HepG2 (cell line): ENCODE measurements at regions not wholly inside any gene's neighbourhood (a gene's known extent, or its start where the extent isn't known, plus 50 kb on each side); places are given as distances from the start of the nearest gene placed in this dataset.
A peak's percentile ranks its signal among the peaks of the same experiment; 100 is the strongest.

Source experiments
- BRD4 ChIP-seq: sonication (generic); formaldehyde crosslinking; IDR thresholded peaks from 2 replicates; pipeline ENCODE4 v1.4.0; 2020; ENCODE audit warnings: missing genetic modification reagents
- CEBPB ChIP-seq: IDR thresholded peaks from 2 replicates; pipeline ENCODE4 v1.6.1; 2011; ENCODE audit warnings: low read depth, low read length, improper control_type of control experiment, borderline replicate concordance
- FLYWCH1 ChIP-seq: sonication (generic); formaldehyde crosslinking; IDR thresholded peaks from 2 replicates; pipeline ENCODE4 v1.8.1; 2023; ENCODE audit warnings: mild to moderate bottlenecking, missing genetic modification reagents
- HIC2 ChIP-seq: sonication (generic); formaldehyde crosslinking; IDR thresholded peaks from 2 replicates; pipeline ENCODE4 v1.9.0; 2022; ENCODE audit warnings: low read depth, missing genetic modification reagents
- IKZF1 ChIP-seq: fragments of 450-650 bp; IDR thresholded peaks from 2 replicates; pipeline ENCODE4 v1.7.1; 2016
- KLF11 ChIP-seq: IDR thresholded peaks from 2 replicates; pipeline ENCODE4 v1.6.1; 2016; ENCODE audit warnings: missing compliant biosample characterization
- MATR3 ChIP-seq: sonication (generic); formaldehyde crosslinking; IDR thresholded peaks from 2 replicates; pipeline ENCODE4 v1.4.0; 2020; ENCODE audit warnings: missing genetic modification reagents
- MED13 ChIP-seq: sonication (generic); formaldehyde crosslinking; IDR thresholded peaks from 2 replicates; pipeline ENCODE4 v1.5.0; 2020; ENCODE audit warnings: missing genetic modification reagents
- MLLT10 ChIP-seq: sonication (generic); formaldehyde crosslinking; IDR thresholded peaks from 2 replicates; pipeline ENCODE4 v1.4.0; 2020; ENCODE audit warnings: missing genetic modification reagents
- NAIF1 ChIP-seq: sonication (generic); formaldehyde crosslinking; IDR thresholded peaks from 2 replicates; pipeline ENCODE4 v1.5.0; 2020; ENCODE audit warnings: mild to moderate bottlenecking, missing genetic modification reagents, borderline replicate concordance
- NR1H2 ChIP-seq: sonication (generic); formaldehyde crosslinking; IDR thresholded peaks from 2 replicates; pipeline ENCODE4 v1.8.1; 2022; ENCODE audit warnings: low read depth, missing genetic modification reagents, borderline replicate concordance
- NR2F6 ChIP-seq, 2 experiments: IDR thresholded peaks; 2 replicates each; pipeline ENCODE4 v1.6.1; 2016; ENCODE audit warnings: antibody characterized with exemption in 1 of 2, mild to moderate bottlenecking in 1 of 2
- NRL ChIP-seq: sonication (generic); formaldehyde crosslinking; IDR thresholded peaks from 2 replicates; pipeline ENCODE4 v1.5.0; 2020; ENCODE audit warnings: missing genetic modification reagents, mild to moderate bottlenecking, moderate library complexity, borderline replicate concordance
- RAD51 ChIP-seq: fragments of 450-650 bp; IDR thresholded peaks from 2 replicates; pipeline ENCODE4 v1.6.1; 2016; ENCODE audit warnings: borderline replicate concordance
- RARA ChIP-seq: IDR thresholded peaks from 2 replicates; pipeline ENCODE4 v1.6.1; 2016; ENCODE audit warnings: missing genetic modification reagents, missing compliant biosample characterization
- RCOR2 ChIP-seq: IDR thresholded peaks from 2 replicates; pipeline ENCODE4 v1.6.1; 2016; ENCODE audit warnings: missing biosample characterization, missing genetic modification reagents
- SAFB2 ChIP-seq: sonication (generic); formaldehyde crosslinking; IDR thresholded peaks from 2 replicates; pipeline ENCODE4 v1.5.1; 2020; ENCODE audit warnings: missing genetic modification reagents, low read depth, mild to moderate bottlenecking, borderline replicate concordance
- STAT5B ChIP-seq: sonication (generic); formaldehyde crosslinking; IDR thresholded peaks from 2 replicates; pipeline ENCODE4 v1.4.0; 2020; ENCODE audit warnings: missing genetic modification reagents
- SUZ12 ChIP-seq: fragments of 150-350 bp; IDR thresholded peaks from 2 replicates; pipeline ENCODE4 v1.6.1; 2014; ENCODE audit warnings: low read depth, low read length
- TAF1 ChIP-seq: sonication (generic); formaldehyde crosslinking; IDR thresholded peaks from 2 replicates; pipeline ENCODE4 v1.4.0; 2020; ENCODE audit warnings: missing genetic modification reagents
- ZBTB7B ChIP-seq: sonication (generic); formaldehyde crosslinking; IDR thresholded peaks from 2 replicates; pipeline ENCODE4 v1.4.0; 2020; ENCODE audit warnings: missing genetic modification reagents
- ZFX ChIP-seq: sonication (generic); formaldehyde crosslinking; IDR thresholded peaks from 2 replicates; pipeline ENCODE4 v1.4.0; 2020; ENCODE audit warnings: mild to moderate bottlenecking, low read depth, missing genetic modification reagents, moderate library complexity
- ZFYVE20 ChIP-seq: sonication (generic); formaldehyde crosslinking; IDR thresholded peaks from 2 replicates; pipeline ENCODE4 v1.8.0; 2023; ENCODE audit warnings: low read depth, mild to moderate bottlenecking, moderate library complexity, missing genetic modification reagents, borderline replicate concordance
- ZNF343 ChIP-seq: sonication (generic); formaldehyde crosslinking; IDR thresholded peaks from 2 replicates; pipeline ENCODE4 v1.4.0; 2020; ENCODE audit warnings: mild to moderate bottlenecking, missing genetic modification reagents
- ZNF563 ChIP-seq: sonication (generic); formaldehyde crosslinking; IDR thresholded peaks from 2 replicates; pipeline ENCODE4 v1.8.0; 2022; ENCODE audit warnings: mild to moderate bottlenecking, moderate library complexity, missing genetic modification reagents
- ZNF816 ChIP-seq: sonication (generic); formaldehyde crosslinking; IDR thresholded peaks from 2 replicates; pipeline ENCODE4 v1.8.0; 2022; ENCODE audit warnings: missing genetic modification reagents, mild to moderate bottlenecking, borderline replicate concordance
- ZSCAN12 ChIP-seq: sonication (generic); formaldehyde crosslinking; IDR thresholded peaks from 2 replicates; pipeline ENCODE4 v1.9.0; 2021; ENCODE audit warnings: mild to moderate bottlenecking, missing genetic modification reagents
- ZUFSP ChIP-seq: sonication (generic); formaldehyde crosslinking; IDR thresholded peaks from 2 replicates; pipeline ENCODE4 v1.9.0; 2021; ENCODE audit warnings: missing genetic modification reagents, mild to moderate bottlenecking, borderline replicate concordance
- TF ChIP-seq, protein P1 (sequence below): sonication (generic); formaldehyde crosslinking; IDR thresholded peaks from 2 replicates; pipeline ENCODE4 v1.8.1; 2023; ENCODE audit warnings: mild to moderate bottlenecking, moderate library complexity, missing genetic modification reagents

GRCh38 chr3:194270627-194271459 is 80.3 kb downstream of the CPN2 start (continued):
- TF ChIP-seq HIC2 (CRISPR knock-in tag) = peak; percentile 89; the same call in 1 of the 2 replicates
- TF ChIP-seq ZFX = peak; percentile 78
- TF ChIP-seq ZSCAN12 (CRISPR knock-in tag) = no peak
- no peak for TF ChIP-seq ZUFSP (CRISPR knock-in tag)
- TF ChIP-seq TAF1 (CRISPR knock-in tag) = no peak
- no peak for TF ChIP-seq STAT5B (CRISPR knock-in tag)
- no peak for TF ChIP-seq RCOR2 (CRISPR knock-in tag)
- TF ChIP-seq SUZ12 = no peak
- TF ChIP-seq BRD4 (CRISPR knock-in tag) = no peak; the same call in 1 of the 2 replicates
- no peak for TF ChIP-seq ZNF816 (CRISPR knock-in tag)
- TF ChIP-seq, protein P1, sequence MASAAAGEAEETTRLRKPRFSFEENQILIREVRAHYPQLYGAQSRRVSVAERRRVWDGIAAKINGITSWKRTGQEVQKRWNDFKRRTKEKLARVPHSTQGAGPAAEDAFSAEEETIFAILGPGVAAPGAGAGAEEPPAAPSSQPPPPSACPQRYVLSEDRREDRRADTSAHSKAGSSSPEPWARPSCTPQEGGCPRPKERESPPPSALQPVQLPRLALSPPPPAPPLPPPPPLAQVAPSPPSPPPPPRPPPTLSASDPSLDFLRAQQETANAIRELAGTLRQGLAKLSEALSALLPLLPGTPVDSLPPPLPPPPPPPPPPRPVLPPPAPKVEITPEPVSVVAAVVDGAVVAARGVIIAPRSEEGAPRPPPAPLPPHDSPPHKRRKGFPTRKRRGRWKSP (CRISPR knock-in tag) = no peak
- TF ChIP-seq ZNF343 (CRISPR knock-in tag) = no peak
- TF ChIP-seq RARA (CRISPR knock-in tag) = 0 out of 2 replicates have a peak, but pooled peaks have one; percentile 5
- no peak for TF ChIP-seq ZFYVE20 (CRISPR knock-in tag)
- TF ChIP-seq NAIF1 (CRISPR knock-in tag) = no peak
- 0 out of 2 replicates have a peak, but pooled peaks have one; percentile 46 for TF ChIP-seq ZNF563 (CRISPR knock-in tag)
- TF ChIP-seq CEBPB = no peak
- no peak for TF ChIP-seq KLF11 (CRISPR knock-in tag)
- TF ChIP-seq NRL (CRISPR knock-in tag) = no peak
- TF ChIP-seq MED13 = 0 out of 2 replicates have a peak, but pooled peaks have one; percentile 31
- TF ChIP-seq IKZF1 = no peak
- no peak for TF ChIP-seq NR1H2 (CRISPR knock-in tag)
- no peak for TF ChIP-seq FLYWCH1 (CRISPR knock-in tag)
- TF ChIP-seq SAFB2 (CRISPR knock-in tag) = no peak
- no peak for TF ChIP-seq RAD51
- no peak for TF ChIP-seq MLLT10 (CRISPR knock-in tag)
- TF ChIP-seq MATR3 (CRISPR knock-in tag) = no peak
- peak; percentile 54; the same call in 1 of the 2 replicates for TF ChIP-seq ZBTB7B
- no peak for TF ChIP-seq NR2F6 (IDR thresholded peaks at IDR 0.05)
- 0 out of 2 replicates have a peak, but pooled peaks have one; percentile 24 for TF ChIP-seq NR2F6 (CRISPR knock-in tag; IDR thresholded peaks at IDR 0.05)
